ENCODE measurements at regions not wholly inside any gene's neighbourhood (a gene's known extent, or its start where the extent isn't known, plus 50 kb on each side); places are given as distances from the start of the nearest gene placed in this dataset.

DNA sequence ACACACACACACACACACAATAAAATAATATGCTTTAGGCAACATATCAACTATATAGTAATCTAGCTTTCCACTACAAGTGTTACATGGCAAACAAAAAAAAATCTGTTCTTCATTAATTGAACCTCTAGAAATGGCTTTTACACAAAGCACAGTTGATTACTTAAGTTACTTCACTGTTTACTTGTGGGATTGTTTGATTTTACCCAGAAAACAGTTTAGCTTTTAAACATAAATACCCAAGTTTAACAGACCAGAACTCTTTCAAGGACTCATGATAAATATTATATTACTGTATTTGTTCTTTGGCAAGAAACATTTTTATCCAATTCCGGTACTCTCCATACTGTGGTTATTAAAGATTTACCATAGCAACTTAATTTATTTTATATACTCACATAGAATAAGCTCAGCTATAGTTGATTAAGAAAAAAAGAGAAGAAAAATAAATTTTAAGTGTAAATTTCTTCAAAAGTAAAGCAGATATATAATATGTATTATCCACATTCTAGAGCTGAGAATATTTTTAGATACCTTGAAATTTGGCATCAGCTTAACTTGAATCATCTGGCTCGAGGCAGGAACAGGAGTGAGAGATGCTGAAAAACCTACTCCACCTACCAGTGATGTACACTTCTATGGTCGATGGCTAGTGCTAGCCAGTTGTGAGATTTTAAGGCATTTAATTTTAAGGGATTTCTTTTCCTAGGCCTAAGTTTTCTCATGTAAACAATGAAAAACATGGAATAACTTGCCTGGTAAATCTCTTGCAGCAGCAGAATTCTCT is 126.0 kb downstream of the BTG1 start:
- TF ChIP-seq, protein P1, sequence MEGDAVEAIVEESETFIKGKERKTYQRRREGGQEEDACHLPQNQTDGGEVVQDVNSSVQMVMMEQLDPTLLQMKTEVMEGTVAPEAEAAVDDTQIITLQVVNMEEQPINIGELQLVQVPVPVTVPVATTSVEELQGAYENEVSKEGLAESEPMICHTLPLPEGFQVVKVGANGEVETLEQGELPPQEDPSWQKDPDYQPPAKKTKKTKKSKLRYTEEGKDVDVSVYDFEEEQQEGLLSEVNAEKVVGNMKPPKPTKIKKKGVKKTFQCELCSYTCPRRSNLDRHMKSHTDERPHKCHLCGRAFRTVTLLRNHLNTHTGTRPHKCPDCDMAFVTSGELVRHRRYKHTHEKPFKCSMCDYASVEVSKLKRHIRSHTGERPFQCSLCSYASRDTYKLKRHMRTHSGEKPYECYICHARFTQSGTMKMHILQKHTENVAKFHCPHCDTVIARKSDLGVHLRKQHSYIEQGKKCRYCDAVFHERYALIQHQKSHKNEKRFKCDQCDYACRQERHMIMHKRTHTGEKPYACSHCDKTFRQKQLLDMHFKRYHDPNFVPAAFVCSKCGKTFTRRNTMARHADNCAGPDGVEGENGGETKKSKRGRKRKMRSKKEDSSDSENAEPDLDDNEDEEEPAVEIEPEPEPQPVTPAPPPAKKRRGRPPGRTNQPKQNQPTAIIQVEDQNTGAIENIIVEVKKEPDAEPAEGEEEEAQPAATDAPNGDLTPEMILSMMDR (conservative IDR thresholded peaks at IDR 0.05; ENCODE audit: low read length) = no peak
- no peak for TF ChIP-seq EZH2phosphoT487 (IDR thresholded peaks at IDR 0.05; ENCODE audit: borderline replicate concordance, low read depth, low read length)
